ENCODE measurements at regions not wholly inside any gene's neighbourhood (a gene's known extent, or its start where the extent isn't known, plus 50 kb on each side); places are given as distances from the start of the nearest gene placed in this dataset.

GRCh38 chr2:180559038-180559437 lies 421.4 kb upstream of the UBE2E3 start:
- Histone ChIP-seq H3K27me3 (no peaks in the 10 kb centered on the region), H3K4me1 (peaks cover 0 to 8% (median 0%) of the 10 kb centered on the region in 4 donors), H3K36me3 (no peaks in the 10 kb centered on the region), H3K4me3 (no peak overlapping the region), H3K9me3 (no peaks in the 10 kb centered on the region), H3K27ac (no peak overlapping the region)
- no peak for DNase-seq
- intact Hi-C loops (cut with DNase I) = no loop called here
- TF ChIP-seq EP300 (IDR thresholded peaks at IDR 0.05) = no peak
- no peak for TF ChIP-seq POLR2AphosphoS5 (IDR thresholded peaks at IDR 0.05)
- TF ChIP-seq, protein P1, sequence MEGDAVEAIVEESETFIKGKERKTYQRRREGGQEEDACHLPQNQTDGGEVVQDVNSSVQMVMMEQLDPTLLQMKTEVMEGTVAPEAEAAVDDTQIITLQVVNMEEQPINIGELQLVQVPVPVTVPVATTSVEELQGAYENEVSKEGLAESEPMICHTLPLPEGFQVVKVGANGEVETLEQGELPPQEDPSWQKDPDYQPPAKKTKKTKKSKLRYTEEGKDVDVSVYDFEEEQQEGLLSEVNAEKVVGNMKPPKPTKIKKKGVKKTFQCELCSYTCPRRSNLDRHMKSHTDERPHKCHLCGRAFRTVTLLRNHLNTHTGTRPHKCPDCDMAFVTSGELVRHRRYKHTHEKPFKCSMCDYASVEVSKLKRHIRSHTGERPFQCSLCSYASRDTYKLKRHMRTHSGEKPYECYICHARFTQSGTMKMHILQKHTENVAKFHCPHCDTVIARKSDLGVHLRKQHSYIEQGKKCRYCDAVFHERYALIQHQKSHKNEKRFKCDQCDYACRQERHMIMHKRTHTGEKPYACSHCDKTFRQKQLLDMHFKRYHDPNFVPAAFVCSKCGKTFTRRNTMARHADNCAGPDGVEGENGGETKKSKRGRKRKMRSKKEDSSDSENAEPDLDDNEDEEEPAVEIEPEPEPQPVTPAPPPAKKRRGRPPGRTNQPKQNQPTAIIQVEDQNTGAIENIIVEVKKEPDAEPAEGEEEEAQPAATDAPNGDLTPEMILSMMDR (IDR thresholded peaks at IDR 0.05) = no peak
- TF ChIP-seq POLR2A (IDR thresholded peaks at IDR 0.05) = no peak

DNA sequence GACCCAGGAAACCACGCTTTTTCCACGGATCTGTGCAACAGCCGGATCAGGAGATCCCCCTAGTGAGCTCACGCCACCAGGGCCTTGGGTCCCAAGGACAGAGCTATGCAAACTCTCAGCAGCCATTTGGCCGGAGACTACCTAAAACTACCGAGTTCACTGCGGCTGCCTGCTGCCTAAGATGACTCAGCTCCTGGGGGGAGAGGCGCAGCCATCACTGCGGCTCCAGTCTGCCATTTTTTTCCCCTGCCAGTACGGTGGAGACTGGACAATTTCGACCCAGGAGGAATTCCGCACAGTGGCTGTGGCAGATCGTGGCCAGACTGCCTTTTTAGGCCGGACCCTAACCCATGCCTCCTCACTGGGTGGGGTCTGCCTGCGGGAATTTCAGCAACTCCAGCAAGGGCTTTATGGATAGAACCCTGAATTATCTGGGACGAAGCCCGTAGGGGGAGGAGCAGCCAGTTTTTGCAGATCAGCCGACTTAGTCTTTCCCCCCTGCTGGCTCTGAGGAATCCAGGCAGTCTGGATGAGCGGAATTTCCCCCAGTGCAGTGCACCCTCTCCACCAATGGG lies 424.9 kb upstream of the UBE2E3 start:
- WGBS, 2 donors = 96 to 97% methylated on average over 19 of the region's 19 CpGs
- Histone ChIP-seq H3K27ac (no peak overlapping the region), H3K4me1 (peaks cover 0 to 14% (median 0%) of the 10 kb centered on the region in 4 donors), H3K27me3 (no peaks in the 10 kb centered on the region), H3K4me3 (no peak overlapping the region), H3K9me3 (no peaks in the 10 kb centered on the region), H3K36me3 (no peaks in the 10 kb centered on the region)
- no peak for DNase-seq
- no peak for TF ChIP-seq EP300 (IDR thresholded peaks at IDR 0.05)
- TF ChIP-seq POLR2AphosphoS5 (IDR thresholded peaks at IDR 0.05) = no peak
- TF ChIP-seq, protein P1 (IDR thresholded peaks at IDR 0.05) = no peak
- no peak for TF ChIP-seq POLR2A (IDR thresholded peaks at IDR 0.05)
- intact Hi-C loops (cut with DNase I) = no loop called here

GRCh38 chr2:180554330-180554729 lies 426.1 kb upstream of the UBE2E3 start:
- Histone ChIP-seq H3K27me3 (no peaks in the 10 kb centered on the region), H3K4me3 (no peak overlapping the region), H3K4me1 (peaks cover 0 to 15% (median 0%) of the 10 kb centered on the region in 4 donors), H3K9me3 (no peaks in the 10 kb centered on the region), H3K27ac (no peak overlapping the region), H3K36me3 (no peaks in the 10 kb centered on the region)
- DNase-seq = no peak
- intact Hi-C loops (cut with DNase I) = no loop called here
- TF ChIP-seq EP300 (IDR thresholded peaks at IDR 0.05) (no peak), POLR2A (IDR thresholded peaks at IDR 0.05) (no peak), POLR2AphosphoS5 (IDR thresholded peaks at IDR 0.05) (no peak)
- TF ChIP-seq, protein P1 (IDR thresholded peaks at IDR 0.05) = no peak

DNA sequence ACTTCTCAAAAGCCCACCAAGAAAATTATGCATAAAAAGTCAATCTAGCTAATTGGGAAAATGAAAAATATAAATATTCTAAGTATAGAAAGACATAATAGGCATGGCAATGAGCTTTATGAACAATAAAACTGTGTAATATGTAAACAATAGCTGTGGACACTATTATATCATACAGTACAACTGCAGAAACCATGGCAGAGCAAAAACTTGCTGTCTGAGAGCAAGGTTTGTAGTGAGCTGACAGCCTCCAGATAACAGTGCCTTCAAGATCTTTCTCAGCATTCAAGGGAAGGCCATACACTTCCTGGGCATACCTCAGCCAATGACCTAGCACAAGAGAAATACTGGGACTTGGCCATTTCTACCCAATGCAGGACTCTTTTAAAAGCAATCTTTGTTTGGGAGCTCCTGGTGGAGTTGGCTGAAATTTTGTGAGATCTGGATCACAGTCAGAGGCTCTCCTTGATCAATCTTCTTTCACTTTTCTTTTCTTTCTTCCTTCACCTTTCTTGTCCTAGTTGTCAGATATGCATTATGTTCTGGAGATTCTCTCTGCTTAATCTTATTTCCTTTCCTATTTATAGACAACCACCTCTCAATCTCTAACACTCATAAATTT lies 427.2 kb upstream of the UBE2E3 start:
- Histone ChIP-seq H3K27me3 (no peaks in the 10 kb centered on the region), H3K4me1 (peaks cover 0 to 18% (median 0%) of the 10 kb centered on the region in 4 donors), H3K36me3 (no peaks in the 10 kb centered on the region), H3K4me3 (no peak overlapping the region), H3K9me3 (no peaks in the 10 kb centered on the region), H3K27ac (no peak overlapping the region)
- no peak for DNase-seq
- intact Hi-C loops (cut with DNase I) = no loop called here
- TF ChIP-seq, protein P1 (IDR thresholded peaks at IDR 0.05) = no peak

DNA sequence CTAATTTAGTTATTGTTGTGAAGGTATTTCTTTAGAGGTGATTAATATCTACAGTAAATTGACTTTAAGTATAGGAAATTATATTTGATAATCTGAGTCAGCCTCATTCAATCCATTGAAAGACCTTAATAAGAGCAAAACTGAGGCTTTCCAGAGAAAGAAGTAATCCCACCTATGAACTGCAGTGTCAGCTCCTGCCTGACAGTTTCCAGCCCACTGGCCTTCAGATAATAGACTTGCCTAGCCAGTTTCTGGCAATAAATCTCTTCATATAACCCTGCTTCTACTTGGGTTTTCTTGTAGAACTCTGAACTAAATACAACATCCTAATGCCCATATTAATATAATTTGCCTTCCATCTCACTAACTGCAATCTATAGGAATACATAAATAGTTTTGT lies 437.9 kb upstream of the UBE2E3 start:
- Histone ChIP-seq H3K27ac (no peak overlapping the region), H3K9me3 (no peaks in the 10 kb centered on the region), H3K36me3 (no peaks in the 10 kb centered on the region), H3K27me3 (no peaks in the 10 kb centered on the region), H3K4me1 (peaks cover 0 to 12% (median 10%) of the 10 kb centered on the region in 4 donors), H3K4me3 (no peak overlapping the region)
- DNase-seq = no peak
- TF ChIP-seq POLR2A (IDR thresholded peaks at IDR 0.05) = no peak
- no peak for TF ChIP-seq POLR2AphosphoS5 (IDR thresholded peaks at IDR 0.05)
- TF ChIP-seq EP300 (IDR thresholded peaks at IDR 0.05) = no peak
- TF ChIP-seq, protein P1 (IDR thresholded peaks at IDR 0.05) = no peak
- intact Hi-C loops (cut with DNase I) = loop anchor here (10.0 kb wide), 1 partner anchor 178 kb away; no protein-coding TSS in a partner anchor

Data from sigmoid colon (tissue), 6 donors.